ENCODE measurements at regions not wholly inside any gene's neighbourhood (a gene's known extent, or its start where the extent isn't known, plus 50 kb on each side); places are given as distances from the start of the nearest gene placed in this dataset.

DNA sequence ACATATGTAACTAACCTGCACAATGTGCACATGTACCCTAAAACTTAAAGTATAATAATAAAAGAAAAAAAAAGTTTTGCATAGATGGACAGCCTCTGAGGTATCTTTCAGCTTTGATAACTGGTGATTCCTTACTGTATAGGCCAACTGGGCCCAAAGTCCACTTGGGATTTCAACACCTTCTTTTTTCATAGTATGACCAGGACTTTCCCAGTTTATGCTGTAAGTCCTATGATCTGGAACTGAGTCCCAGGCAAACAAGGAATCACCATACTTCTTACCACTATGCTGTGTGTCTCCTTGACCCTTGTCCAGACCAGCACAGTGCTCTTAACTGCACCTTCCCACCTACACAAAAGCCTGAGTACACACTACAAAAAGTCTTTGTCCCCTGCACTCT is 205.1 kb upstream of the RBBP8 start:
- Mint-ChIP-seq H3K36me3 (ENCODE audit: unreplicated experiment) (no peaks in the 10 kb centered on the region), H3K4me1 (ENCODE audit: unreplicated experiment) (no peaks in the 10 kb centered on the region), H3K4me3 (ENCODE audit: unreplicated experiment) (no peak overlapping the region), H3K27ac (ENCODE audit: unreplicated experiment) (no peak overlapping the region), H3K27me3 (ENCODE audit: unreplicated experiment) (peaks cover 15% of the 10 kb centered on the region), H3K9me3 (ENCODE audit: unreplicated experiment) (no peaks in the 10 kb centered on the region)
- TF ChIP-seq CTCF (IDR thresholded peaks at IDR 0.05): no peak
- no peak for DNase-seq (ENCODE audit: extremely low spot score, unreplicated experiment)

DNA sequence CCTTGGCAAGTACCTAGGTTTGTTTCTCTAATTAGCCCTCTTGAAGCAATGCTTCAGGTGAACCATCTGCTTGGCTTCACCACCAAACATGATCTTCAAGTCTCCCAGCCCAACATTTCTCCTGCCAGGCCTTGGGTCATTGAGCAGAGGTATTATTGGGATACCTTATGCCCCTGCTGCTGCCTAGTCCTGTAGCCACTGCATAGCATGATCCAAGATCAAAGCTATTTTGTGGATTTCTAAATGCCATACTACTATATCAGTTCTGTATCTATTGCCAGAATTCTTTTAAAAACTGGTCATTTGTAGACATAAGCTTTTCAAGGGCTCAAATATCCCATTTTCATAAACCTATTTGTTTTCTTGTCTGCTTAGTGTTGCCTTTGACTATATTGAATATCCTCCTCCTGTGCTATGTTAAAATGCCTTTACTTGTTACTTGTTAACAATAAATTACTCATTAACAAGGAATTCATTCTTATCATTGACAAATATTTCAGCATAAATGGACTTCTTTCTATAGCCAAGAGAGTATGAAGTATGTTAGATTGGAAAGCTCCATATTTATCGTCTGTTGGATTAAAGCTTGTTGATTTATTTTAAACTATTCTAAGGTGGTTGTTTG is 204.5 kb upstream of the RBBP8 start:
- H3K36me3 Mint-ChIP-seq (ENCODE audit: unreplicated experiment): no peaks in the 10 kb centered on the region
- no peak for DNase-seq (ENCODE audit: extremely low spot score, unreplicated experiment)
- no peak for TF ChIP-seq CTCF (IDR thresholded peaks at IDR 0.05)

GRCh38 chr18:22731398-22731797 is 201.7 kb upstream of the RBBP8 start:
- H3K9me3 Mint-ChIP-seq (ENCODE audit: unreplicated experiment): no peaks in the 10 kb centered on the region
- no peak overlapping the region for H3K27ac Mint-ChIP-seq (ENCODE audit: unreplicated experiment)
- DNase-seq (ENCODE audit: extremely low spot score, unreplicated experiment): no peak
- H3K4me1 Mint-ChIP-seq (ENCODE audit: unreplicated experiment): peaks cover 7% of the 10 kb centered on the region
- no peak for TF ChIP-seq CTCF (IDR thresholded peaks at IDR 0.05)
- peaks cover 21% of the 10 kb centered on the region for H3K27me3 Mint-ChIP-seq (ENCODE audit: unreplicated experiment)
- no peak overlapping the region for H3K4me3 Mint-ChIP-seq (ENCODE audit: unreplicated experiment)
- no peaks in the 10 kb centered on the region for H3K36me3 Mint-ChIP-seq (ENCODE audit: unreplicated experiment)

More for the DNA sequence above, 204.5 kb upstream of the RBBP8 start:
- H3K4me1 Mint-ChIP-seq (ENCODE audit: unreplicated experiment): no peaks in the 10 kb centered on the region
- peaks cover 21% of the 10 kb centered on the region for H3K27me3 Mint-ChIP-seq (ENCODE audit: unreplicated experiment)
- H3K27ac Mint-ChIP-seq (ENCODE audit: unreplicated experiment): no peak overlapping the region
- H3K4me3 Mint-ChIP-seq (ENCODE audit: unreplicated experiment): no peak overlapping the region
- H3K9me3 Mint-ChIP-seq (ENCODE audit: unreplicated experiment): no peaks in the 10 kb centered on the region

DNA sequence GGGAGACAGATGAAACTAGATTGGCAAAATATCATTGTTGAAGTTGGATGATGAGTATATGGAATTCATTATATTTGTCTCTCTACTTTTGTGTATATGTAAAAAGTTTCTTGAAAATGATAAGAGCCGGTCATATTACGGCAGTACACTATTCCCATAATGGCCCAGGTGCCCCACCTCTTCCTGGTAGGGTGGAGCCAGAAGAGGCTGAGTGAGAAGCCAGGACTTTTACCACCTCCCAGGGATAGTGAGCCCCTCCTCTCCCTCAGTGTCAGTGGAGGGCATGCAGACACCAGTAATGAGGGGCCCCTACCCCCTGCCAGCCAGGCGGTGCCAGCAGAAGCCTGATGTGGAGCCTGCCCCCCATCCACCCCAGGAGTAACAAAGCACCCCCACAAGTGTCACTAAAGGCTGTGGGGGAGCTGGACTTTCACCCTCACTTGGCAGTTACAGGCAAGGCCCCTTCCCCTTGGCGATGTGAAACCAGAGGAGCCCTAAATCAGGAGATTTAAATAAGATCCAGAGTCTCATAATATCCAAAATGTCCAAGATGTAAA is 198.9 kb upstream of the RBBP8 start:
- TF ChIP-seq CTCF (IDR thresholded peaks at IDR 0.05): no peak
- peak overlapping the region; percentile 6 for H3K27ac Mint-ChIP-seq (ENCODE audit: unreplicated experiment)
- peaks cover 17% of the 10 kb centered on the region for H3K27me3 Mint-ChIP-seq (ENCODE audit: unreplicated experiment)
- no peaks in the 10 kb centered on the region for H3K9me3 Mint-ChIP-seq (ENCODE audit: unreplicated experiment)
- no peaks in the 10 kb centered on the region for H3K36me3 Mint-ChIP-seq (ENCODE audit: unreplicated experiment)
- no peak overlapping the region for H3K4me3 Mint-ChIP-seq (ENCODE audit: unreplicated experiment)
- DNase-seq (ENCODE audit: extremely low spot score, unreplicated experiment): no peak
- H3K4me1 Mint-ChIP-seq (ENCODE audit: unreplicated experiment): peaks cover 7% of the 10 kb centered on the region

GRCh38 chr18:22734791-22735627 is 198.1 kb upstream of the RBBP8 start:
- peak overlapping the region; percentile 49 for H3K27ac Mint-ChIP-seq (ENCODE audit: unreplicated experiment)
- H3K36me3 Mint-ChIP-seq (ENCODE audit: unreplicated experiment): no peaks in the 10 kb centered on the region
- H3K4me3 Mint-ChIP-seq (ENCODE audit: unreplicated experiment): no peak overlapping the region
- no peak for DNase-seq (ENCODE audit: extremely low spot score, unreplicated experiment)
- peaks cover 17% of the 10 kb centered on the region for H3K27me3 Mint-ChIP-seq (ENCODE audit: unreplicated experiment)
- no peaks in the 10 kb centered on the region for H3K9me3 Mint-ChIP-seq (ENCODE audit: unreplicated experiment)
- peaks cover 7% of the 10 kb centered on the region for H3K4me1 Mint-ChIP-seq (ENCODE audit: unreplicated experiment)
- no peak for TF ChIP-seq CTCF (IDR thresholded peaks at IDR 0.05)
